Duodenal mucosa (tissue), 2 donors: ENCODE measurements at regions not wholly inside any gene's neighbourhood (a gene's known extent, or its start where the extent isn't known, plus 50 kb on each side); places are given as distances from the start of the nearest gene placed in this dataset.
"Not testable (repeated sequence)": the region's sequence is repeated elsewhere in the genome, so short reads cannot be mapped to it uniquely, and the experiment has no call there.

ENCODE experiments used
- H3K27ac ChIP-seq: one replicate; pipeline ENCODE4 v1.7.0; 2013; ENCODE audit warnings: low read depth, low read length
- H3K27me3 ChIP-seq, 2 donors: one replicate each; pipeline ENCODE4 v1.7.0; 2013; ENCODE audit warnings: low read length in 2 of 2, control low read depth in 1 of 2; ENCODE audit not compliant: insufficient read depth in 2 of 2, control insufficient read depth in 1 of 2
- H3K36me3 ChIP-seq, 2 donors: one replicate each; pipeline ENCODE4 v1.7.0; 2013; ENCODE audit warnings: low read length in 2 of 2, control low read depth in 1 of 2; ENCODE audit not compliant: insufficient read depth in 2 of 2, control insufficient read depth in 1 of 2
- H3K4me1 ChIP-seq, 2 donors: one replicate each; pipeline ENCODE4 v1.7.0; 2013; ENCODE audit warnings: low read length in 2 of 2, control low read depth in 1 of 2; ENCODE audit not compliant: insufficient read depth in 2 of 2, control insufficient read depth in 1 of 2
- H3K4me3 ChIP-seq, 2 donors: one replicate each; pipeline ENCODE4 v1.7.0; 2013; ENCODE audit warnings: low read length in 2 of 2, low read depth in 1 of 2
- H3K9ac ChIP-seq, 2 donors: one replicate each; pipeline ENCODE4 v1.7.0; 2013; ENCODE audit warnings: low read length in 2 of 2, low read depth in 1 of 2
- H3K9me3 ChIP-seq, 2 donors: one replicate each; pipeline ENCODE4 v1.7.0; 2013; ENCODE audit warnings: low read length in 2 of 2, control low read depth in 1 of 2; ENCODE audit not compliant: control insufficient read depth in 1 of 2

DNA sequence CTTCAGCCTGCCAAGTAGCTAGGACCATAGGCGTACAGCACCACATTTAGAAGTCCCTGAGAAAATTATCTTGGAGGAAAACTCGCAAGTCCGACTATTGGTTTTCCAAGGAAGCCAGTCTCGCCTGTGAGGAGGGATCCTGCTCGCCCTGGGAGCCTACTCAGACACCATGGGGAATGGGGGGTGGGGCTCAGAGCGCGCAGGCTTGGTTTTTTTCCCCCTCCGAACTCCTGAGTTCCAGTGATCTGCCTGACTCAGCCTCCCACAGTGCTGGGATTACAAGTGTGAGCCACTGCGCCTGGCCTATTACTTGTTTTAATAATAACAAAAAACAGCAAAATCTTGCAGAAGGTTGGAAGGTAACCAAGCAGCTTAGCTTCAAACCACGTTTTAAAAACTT is 153.7 kb downstream of the OR2B2 start:
- H3K4me3 ChIP-seq, result no peak overlapping the region
- H3K27me3 ChIP-seq, result no peaks in the 10 kb centered on the region
- H3K9me3 ChIP-seq, result no peaks in the 10 kb centered on the region
- no peaks in the 10 kb centered on the region for H3K36me3 ChIP-seq
- H3K4me1 ChIP-seq, result peaks cover 6 to 7% of the 10 kb centered on the region in 2 donors
- H3K27ac ChIP-seq, result no peak overlapping the region
- no peak overlapping the region for H3K9ac ChIP-seq

- Histone ChIP-seq H3K4me3 (peak overlapping the region; percentile 74 to 77), H3K9ac (peak overlapping the region; percentile 66 to 84), H3K27me3 (no peaks in the 10 kb centered on the region), H3K4me1 (peaks cover 6 to 7% of the 10 kb centered on the region in 2 donors), H3K27ac (no peak overlapping the region), H3K9me3 (no peaks in the 10 kb centered on the region), H3K36me3 (no peaks in the 10 kb centered on the region)
These were observed 154.9 kb downstream of the OR2B2 start for GRCh38 chr6:27757307-27757706.

- no peaks in the 10 kb centered on the region for H3K27me3 ChIP-seq
- no peak overlapping the region for H3K27ac ChIP-seq
- H3K4me3 ChIP-seq, result no peak overlapping the region
These were observed 156.4 kb downstream of the OR2B2 start for GRCh38 chr6:27755768-27756167.

DNA sequence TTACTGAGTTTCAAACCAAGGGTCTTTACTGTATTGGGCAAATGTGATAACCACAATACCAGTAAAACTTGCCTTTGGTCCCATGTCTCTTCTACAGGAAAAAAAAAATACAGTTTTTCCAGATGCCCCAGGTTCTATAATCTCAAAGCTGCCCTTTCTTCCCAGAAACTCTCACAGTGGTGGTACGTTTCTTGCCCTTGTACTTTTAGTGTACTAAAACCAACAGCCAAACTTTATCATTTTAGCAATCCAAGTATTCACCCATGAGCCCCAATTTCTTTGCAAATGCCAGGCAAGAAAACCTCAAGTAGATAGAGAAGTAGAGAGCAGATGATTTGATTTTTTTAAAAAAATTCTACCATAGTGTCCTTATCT is 157.8 kb downstream of the OR2B2 start:
- Histone ChIP-seq H3K36me3 (no peaks in the 10 kb centered on the region), H3K27me3 (no peaks in the 10 kb centered on the region), H3K9ac (no peak overlapping the region), H3K4me3 (peak overlapping the region; percentile 61 to 75), H3K4me1 (peaks cover 6 to 7% of the 10 kb centered on the region in 2 donors), H3K27ac (no peak overlapping the region), H3K9me3 (no peaks in the 10 kb centered on the region)

More at GRCh38 chr6:27755768-27756167, 156.4 kb downstream of the OR2B2 start:
- no peaks in the 10 kb centered on the region for H3K36me3 ChIP-seq
- H3K9ac ChIP-seq, result peak overlapping the region in 1 of 2 donors; percentile 22
- H3K4me1 ChIP-seq, result peaks cover 6 to 7% of the 10 kb centered on the region in 2 donors
- H3K9me3 ChIP-seq, result no peaks in the 10 kb centered on the region

DNA sequence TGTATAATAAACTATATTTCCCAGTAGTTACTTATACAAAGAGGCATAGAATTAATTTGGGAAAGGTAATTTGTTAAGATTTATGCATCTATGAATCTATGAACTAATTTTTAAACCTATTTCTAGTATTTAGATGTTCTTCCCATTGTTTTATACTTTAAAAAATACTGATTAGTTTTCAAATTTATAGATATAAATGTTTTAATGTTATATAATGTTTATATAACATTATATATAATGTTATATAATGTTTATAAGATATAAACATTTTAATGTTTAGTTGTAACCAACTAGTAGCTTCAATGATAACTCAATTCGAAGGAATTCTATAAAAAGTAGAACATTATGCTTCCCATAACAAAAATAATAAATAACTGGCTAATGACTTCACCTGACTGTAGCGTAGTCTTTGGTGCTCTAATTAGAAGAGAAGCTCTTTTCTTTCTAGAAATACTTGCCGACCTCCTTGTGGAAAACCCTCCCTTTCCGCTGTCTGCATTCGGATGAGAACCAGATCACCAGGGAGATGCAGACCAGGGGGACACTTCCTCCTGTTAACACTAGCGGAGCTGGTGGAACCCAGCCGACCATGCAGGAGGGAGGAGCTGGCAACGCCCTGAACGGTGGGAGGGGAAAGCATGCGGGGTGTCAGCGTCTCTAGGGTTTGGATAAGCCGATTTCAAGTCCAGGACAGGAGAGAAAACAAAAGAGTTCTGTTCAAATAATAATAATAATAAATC is 158.4 kb downstream of the OR2B2 start:
- no peak overlapping the region for H3K9ac ChIP-seq
- H3K4me1 ChIP-seq, result peaks cover 6 to 7% of the 10 kb centered on the region in 2 donors
- H3K27ac ChIP-seq, result no peak overlapping the region
- H3K27me3 ChIP-seq, result no peaks in the 10 kb centered on the region
- peak overlapping the region; percentile 61 to 99 for H3K4me3 ChIP-seq
- H3K9me3 ChIP-seq, result no peaks in the 10 kb centered on the region
- no peaks in the 10 kb centered on the region for H3K36me3 ChIP-seq

- no peak overlapping the region for H3K27ac ChIP-seq
- H3K36me3 ChIP-seq, result no peaks in the 10 kb centered on the region
- H3K27me3 ChIP-seq, result peaks cover 0 to 5% of the 10 kb centered on the region in 2 donors
- H3K4me1 ChIP-seq, result peaks cover 3 to 6% of the 10 kb centered on the region in 2 donors
- peak overlapping the region; percentile 83 to 86 for H3K9ac ChIP-seq
- no peaks in the 10 kb centered on the region for H3K9me3 ChIP-seq
- peak overlapping the region; percentile 94 to 99 for H3K4me3 ChIP-seq
These were observed 159.9 kb downstream of the OR2B2 start for GRCh38 chr6:27752038-27752885.

- Histone ChIP-seq H3K27ac (no peak overlapping the region), H3K9me3 (no peaks in the 10 kb centered on the region), H3K4me3 (no peak overlapping the region), H3K36me3 (no peaks in the 10 kb centered on the region), H3K4me1 (no peaks in the 10 kb centered on the region), H3K9ac (no peak overlapping the region), H3K27me3 (peaks cover 1 to 7% of the 10 kb centered on the region in 2 donors)
These were observed 163.5 kb downstream of the OR2B2 start for GRCh38 chr6:27748661-27749060.

DNA sequence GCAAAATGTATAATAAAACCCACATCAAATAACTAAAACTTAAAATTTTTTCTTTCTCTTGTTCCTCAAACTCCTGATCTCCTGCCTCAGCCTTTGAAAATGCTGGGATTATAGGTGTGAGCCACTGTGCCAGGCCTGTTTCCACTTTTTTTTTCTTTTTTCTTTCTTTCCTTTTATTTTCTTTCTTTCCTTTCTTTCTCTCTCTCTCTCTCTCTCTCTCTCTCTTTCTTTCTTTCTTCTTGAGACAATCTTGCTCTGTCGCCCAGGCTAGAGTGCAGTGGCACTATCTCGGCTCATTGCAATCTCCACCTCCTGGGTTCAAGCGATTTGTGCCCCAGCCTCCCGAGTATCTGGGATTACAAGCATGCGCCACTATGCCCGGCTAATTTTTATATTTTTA is 164.6 kb downstream of the OR2B2 start:
- Histone ChIP-seq H3K9ac (no peak overlapping the region), H3K4me1 (no peaks in the 10 kb centered on the region), H3K4me3 (no peak overlapping the region), H3K36me3 (no peaks in the 10 kb centered on the region), H3K9me3 (no peaks in the 10 kb centered on the region), H3K27ac (no peak overlapping the region), H3K27me3 (peaks cover 4 to 14% of the 10 kb centered on the region in 2 donors)

GRCh38 chr6:27746860-27747259 is 165.3 kb downstream of the OR2B2 start:
- H3K27ac ChIP-seq, H3K9me3 ChIP-seq, H3K4me1 ChIP-seq, H3K9ac ChIP-seq, H3K36me3 ChIP-seq, H3K4me3 ChIP-seq: not testable (repeated sequence)
- H3K27me3 ChIP-seq, result peaks cover 4 to 14% of the 10 kb centered on the region in 2 donors

- Histone ChIP-seq H3K4me3 (no peak overlapping the region), H3K27ac (no peak overlapping the region), H3K9me3 (no peaks in the 10 kb centered on the region), H3K36me3 (no peaks in the 10 kb centered on the region), H3K4me1 (no peaks in the 10 kb centered on the region), H3K9ac (no peak overlapping the region), H3K27me3 (peaks cover 4 to 14% of the 10 kb centered on the region in 2 donors)
These were observed 168.4 kb downstream of the OR2B2 start for GRCh38 chr6:27743787-27744186.
